ENCODE measurements at regions not wholly inside any gene's neighbourhood (a gene's known extent, or its start where the extent isn't known, plus 50 kb on each side); places are given as distances from the start of the nearest gene placed in this dataset.

- dilution Hi-C loops (cut with MboI; ENCODE audit: extremely low pct_ligation_motif_present, low sequenced_read_pairs) = no loop called here
- no peaks in the 10 kb centered on the region for H4K20me1 ChIP-seq (replicated peaks; ENCODE audit: control insufficient read depth, extremely low read depth, insufficient read depth, low read length)
- no peaks in the 10 kb centered on the region for H3K36me3 ChIP-seq (ENCODE audit: control insufficient read depth in 2 of 2, extremely low read depth in 1 of 2, insufficient read depth in 2 of 2, low read length in 2 of 2)
- H3K27me3 ChIP-seq (ENCODE audit: control insufficient read depth in 2 of 2, insufficient read depth in 2 of 2, low read length in 2 of 2) = no peaks in the 10 kb centered on the region
- H3K9ac ChIP-seq (replicated peaks; ENCODE audit: extremely low read depth, insufficient read depth, low read length) = no peak overlapping the region
- FAIRE-seq (no peak), DNase-seq (ENCODE audit: low read depth, low spot score) (no peak)
- H3K27ac ChIP-seq (ENCODE audit: insufficient read depth, low read depth, low read length) = no peak overlapping the region
- POLR2A ChIA-PET = no interaction called here
- H3K4me3 ChIP-seq (replicated peaks in 1 of 3; ENCODE audit: insufficient read depth in 1 of 3, low read depth in 1 of 3, low read length in 3 of 3) = no peak overlapping the region
- intact Hi-C loops (cut with micrococcal nuclease) = loop anchor here (10.0 kb wide), 1 partner anchor 497 kb away; no protein-coding TSS in a partner anchor
- no peak overlapping the region for H2AFZ ChIP-seq (ENCODE audit: low read depth, low read length)
- no peaks in the 10 kb centered on the region for H3K79me2 ChIP-seq (ENCODE audit: control insufficient read depth, insufficient read depth, low read length)
- no peaks in the 10 kb centered on the region for H3K9me3 ChIP-seq (replicated peaks; ENCODE audit: control insufficient read depth, insufficient read depth, low read length)
- H3K4me2 ChIP-seq (ENCODE audit: insufficient read depth, low read length) = no peak overlapping the region
- CTCF ChIA-PET = no interaction called here
- H3K9me1 ChIP-seq (replicated peaks; ENCODE audit: control insufficient read depth, extremely low read depth, insufficient read depth, low read length) = no peaks in the 10 kb centered on the region
- TF ChIP-seq POLR2A (IDR thresholded peaks at IDR 0.05; ENCODE audit: low read depth, low read length) = no peak
- no peak for TF ChIP-seq MAX (IDR thresholded peaks at IDR 0.05; ENCODE audit: insufficient read depth, insufficient read length)
- TF ChIP-seq FOS (IDR thresholded peaks at IDR 0.05; ENCODE audit: borderline replicate concordance, insufficient read depth, low read length) = no peak
- no peak for TF ChIP-seq GATA2 (IDR thresholded peaks at IDR 0.05; ENCODE audit: insufficient read depth, insufficient read length, low read depth, low read length)
- no peak for TF ChIP-seq EZH2 (IDR thresholded peaks at IDR 0.05; ENCODE audit: borderline replicate concordance, low read depth, low read length, severe bottlenecking)
- TF ChIP-seq JUN (IDR thresholded peaks at IDR 0.05; ENCODE audit: borderline replicate concordance, insufficient read depth, insufficient read length, low read depth) = no peak
- no peak for TF ChIP-seq POLR2AphosphoS5 (IDR thresholded peaks at IDR 0.05; ENCODE audit: insufficient read depth, low read depth, low read length)
- TF ChIP-seq CTCF (IDR thresholded peaks at IDR 0.05; ENCODE audit: extremely low read depth in 1 of 2, insufficient read depth in 1 of 2, low read depth in 1 of 2, low read length in 2 of 2) = no peak
- no peak for TF ChIP-seq MYC (IDR thresholded peaks at IDR 0.05; ENCODE audit: low read depth, low read length)
- BruUV-seq (replicated peaks) = no TSS peak
- no peaks in the 10 kb centered on the region for H3K4me1 ChIP-seq (ENCODE audit: control insufficient read depth, extremely low read depth, insufficient read depth, low read length)
Observed at GRCh38 chr11:112792070-112792469, 169.2 kb upstream of the NCAM1 start.
